ENCODE measurements at regions not wholly inside any gene's neighbourhood (a gene's known extent, or its start where the extent isn't known, plus 50 kb on each side); places are given as distances from the start of the nearest gene placed in this dataset.

DNA sequence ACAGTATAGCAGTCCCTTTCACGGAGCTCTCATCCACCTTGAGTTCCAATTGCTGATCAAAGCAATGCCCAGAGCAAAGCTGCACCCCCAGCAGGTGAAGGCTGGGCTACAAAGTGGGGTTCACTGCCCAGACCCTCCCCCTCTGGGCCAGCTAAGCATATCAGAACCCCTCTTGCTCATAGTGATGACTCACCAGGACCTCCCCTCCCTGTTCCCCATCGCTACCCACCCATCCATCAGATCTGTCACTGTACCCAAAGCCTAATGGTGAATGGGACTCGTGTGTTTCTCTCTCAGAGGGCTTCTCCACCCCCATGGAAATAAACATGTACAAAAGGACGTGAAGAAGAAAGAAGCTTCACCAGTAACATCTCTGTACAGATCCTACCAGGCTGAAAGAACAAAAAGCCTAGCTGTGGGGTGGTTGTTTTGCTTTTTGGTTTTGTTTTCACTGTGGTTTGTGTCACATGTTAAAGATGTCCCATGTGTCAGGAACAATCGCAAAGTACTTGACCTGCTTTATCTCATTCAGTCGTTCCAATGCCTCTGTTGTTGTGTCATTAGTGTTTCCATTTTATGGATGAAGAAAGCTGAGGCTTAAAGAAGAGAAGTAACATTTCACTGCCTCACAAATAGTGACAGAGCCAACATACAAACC is 518.5 kb downstream of the CD83 start:
- DNase-seq (ENCODE audit: low read depth in 2 of 2) = no peak

GRCh38 chr6:14638435-14638905 is 520.9 kb downstream of the CD83 start:
- no peak for DNase-seq (ENCODE audit: low read depth in 2 of 2)

DNA sequence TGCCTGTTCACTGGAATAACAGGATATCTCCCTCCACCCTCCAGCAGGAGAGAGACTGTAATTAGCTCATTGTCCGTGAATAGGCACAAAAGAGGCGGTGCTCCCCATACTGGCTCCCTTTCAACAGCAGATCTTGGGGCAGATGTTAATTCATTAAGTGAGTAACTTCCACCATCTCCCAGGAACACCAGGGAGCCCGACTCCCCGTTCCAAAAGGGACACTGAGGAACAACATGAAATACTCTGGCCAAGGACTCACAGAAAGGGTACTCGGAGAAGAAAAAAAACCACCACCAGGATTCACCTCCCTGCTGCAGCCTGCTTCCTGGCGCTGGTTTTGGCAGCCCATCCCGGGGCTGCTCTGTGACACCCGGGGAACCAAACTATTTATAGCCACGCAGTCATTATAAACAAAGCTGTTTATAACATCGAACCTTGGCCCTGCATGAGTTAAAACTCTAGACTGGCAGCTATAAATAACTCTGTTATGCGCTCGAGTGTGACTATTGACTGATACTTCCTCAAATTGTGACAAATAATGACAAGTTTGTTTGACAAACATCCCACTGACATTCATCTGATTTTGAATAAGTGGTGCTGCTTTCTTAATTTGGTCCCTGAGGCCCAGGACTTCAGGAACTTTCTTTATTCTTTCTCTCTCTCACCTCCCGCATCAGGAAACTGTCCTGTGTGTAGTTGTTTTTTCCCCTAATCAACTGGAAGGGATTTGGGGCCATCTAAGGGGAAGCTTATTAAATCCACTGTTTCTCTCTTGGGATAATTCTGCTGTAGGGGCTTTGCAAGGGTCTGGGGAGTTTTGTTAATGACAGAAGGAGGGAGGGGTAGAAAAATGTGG is 521.6 kb downstream of the CD83 start:
- no peak for DNase-seq (ENCODE audit: low read depth in 2 of 2)

- DNase-seq (ENCODE audit: low read depth in 2 of 2) = no peak
These were observed 522.5 kb downstream of the CD83 start for GRCh38 chr6:14639983-14640599.

GRCh38 chr6:14640631-14641030 is 523.1 kb downstream of the CD83 start:
- DNase-seq (ENCODE audit: low read depth in 2 of 2) = no peak

- DNase-seq (ENCODE audit: low read depth in 2 of 2) = no peak
These were observed 524.0 kb downstream of the CD83 start for GRCh38 chr6:14641423-14642135.

- DNase-seq (ENCODE audit: low read depth in 2 of 2) = no peak
These were observed 524.5 kb downstream of the CD83 start for GRCh38 chr6:14642136-14642505.

- no peak for DNase-seq (ENCODE audit: low read depth in 2 of 2)
These were observed 525.3 kb downstream of the CD83 start for GRCh38 chr6:14642842-14643241.

DNA sequence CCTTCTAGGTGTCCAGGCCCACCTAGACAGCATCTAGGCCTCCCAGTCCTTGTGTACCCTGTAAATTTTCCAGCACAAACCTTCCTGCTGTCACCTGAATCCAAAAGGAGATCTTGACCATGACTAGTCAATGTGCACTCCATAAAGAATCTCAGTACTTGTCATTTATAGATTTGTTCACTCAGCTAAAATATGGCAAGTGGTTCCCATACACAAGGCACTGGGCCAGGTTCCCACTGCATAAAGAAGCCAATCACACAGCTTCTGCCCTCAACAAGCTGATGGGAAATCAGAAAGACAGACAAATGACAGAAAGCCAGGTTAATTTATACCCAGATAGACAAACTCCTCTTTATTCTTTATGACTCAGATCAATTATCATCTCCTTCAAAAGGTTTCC is 526.8 kb downstream of the CD83 start:
- no peak for DNase-seq (ENCODE audit: low read depth in 2 of 2)

DNA sequence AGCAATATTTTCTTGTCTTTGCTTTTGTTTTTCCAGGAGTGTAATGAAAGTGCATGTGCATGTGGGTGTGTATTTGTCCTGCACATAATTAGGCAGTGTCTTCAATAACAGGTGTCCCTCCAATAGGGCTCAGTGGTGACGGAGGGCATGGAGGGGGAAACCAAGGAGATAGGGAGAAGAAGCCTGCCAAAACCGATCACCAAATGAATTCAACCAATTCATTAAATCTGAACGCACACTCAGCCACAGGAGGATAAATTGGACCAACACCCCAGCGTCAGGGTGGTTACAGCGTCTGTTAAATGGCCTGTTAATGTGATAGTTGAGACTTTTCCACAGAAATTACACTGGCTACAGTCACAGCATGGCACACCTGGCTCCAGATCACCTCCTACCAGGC is 527.6 kb downstream of the CD83 start:
- DNase-seq (ENCODE audit: low read depth in 2 of 2) = no peak

DNA sequence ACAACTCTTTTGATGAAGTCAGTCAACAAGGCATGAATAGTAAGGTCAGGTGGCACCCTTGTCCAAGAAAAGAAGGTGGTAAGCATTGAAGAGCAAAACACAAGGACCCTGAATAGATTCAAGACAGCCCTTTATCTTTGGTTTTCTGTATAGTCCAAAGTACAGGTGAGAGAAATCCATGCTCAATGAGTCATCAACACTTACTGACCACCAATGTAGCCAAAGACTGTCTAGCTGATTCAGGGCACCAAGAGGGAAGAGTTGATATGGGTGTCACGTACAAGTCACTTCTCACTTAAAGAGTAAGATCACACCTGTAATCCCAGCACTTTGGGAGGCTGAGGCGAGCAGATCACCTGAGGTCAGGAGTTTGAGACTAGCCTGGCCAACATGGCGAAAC is 528.3 kb downstream of the CD83 start:
- DNase-seq (ENCODE audit: low read depth in 2 of 2) = no peak

DNA sequence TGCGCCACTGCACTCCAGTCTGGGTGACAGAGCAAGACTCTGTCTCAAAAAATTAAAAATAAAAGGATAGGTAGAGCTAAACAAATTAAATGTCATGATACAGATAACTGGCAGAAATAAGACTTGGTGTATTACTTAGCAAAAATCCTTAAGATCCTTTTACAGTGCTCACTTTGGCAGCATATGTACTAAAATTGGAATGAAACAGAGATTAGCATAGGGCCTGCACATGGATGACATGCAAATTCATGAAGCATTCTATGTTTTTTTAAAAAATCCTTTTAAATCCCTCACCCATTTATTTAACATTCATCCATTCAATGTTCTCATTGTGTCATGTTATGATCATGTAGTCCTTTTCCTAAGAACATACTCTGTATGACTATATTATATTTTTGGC is 528.8 kb downstream of the CD83 start:
- no peak for DNase-seq (ENCODE audit: low read depth in 2 of 2)

DNA sequence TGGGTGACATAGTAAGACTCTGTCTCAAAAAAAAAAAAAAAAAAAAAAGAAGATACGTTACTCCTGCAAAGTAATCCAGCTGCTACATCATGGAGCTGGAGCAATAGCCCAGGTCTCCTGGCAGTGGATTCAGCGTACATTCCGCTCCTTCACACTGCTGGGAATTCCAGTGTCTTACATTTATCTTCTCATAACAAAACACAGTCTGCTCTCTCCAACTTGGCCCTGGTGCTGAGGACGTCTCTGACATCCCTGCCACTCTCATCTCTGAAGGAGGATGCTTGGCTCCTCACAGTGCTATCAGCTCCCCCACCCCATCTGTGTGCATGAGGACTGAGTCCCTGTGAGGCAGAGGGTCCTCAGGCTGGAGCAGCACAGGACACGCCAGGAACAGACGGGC is 529.8 kb downstream of the CD83 start:
- DNase-seq (ENCODE audit: low read depth in 2 of 2) = no peak

GRCh38 chr6:14652536-14652935 is 535.0 kb downstream of the CD83 start:
- no peak for DNase-seq (ENCODE audit: low read depth in 2 of 2)

- no peak for DNase-seq (ENCODE audit: low read depth in 2 of 2)
These were observed 537.9 kb downstream of the CD83 start for GRCh38 chr6:14655201-14656061.

GRCh38 chr6:14656078-14656521 is 538.5 kb downstream of the CD83 start:
- DNase-seq (ENCODE audit: low read depth in 2 of 2) = no peak

DNA sequence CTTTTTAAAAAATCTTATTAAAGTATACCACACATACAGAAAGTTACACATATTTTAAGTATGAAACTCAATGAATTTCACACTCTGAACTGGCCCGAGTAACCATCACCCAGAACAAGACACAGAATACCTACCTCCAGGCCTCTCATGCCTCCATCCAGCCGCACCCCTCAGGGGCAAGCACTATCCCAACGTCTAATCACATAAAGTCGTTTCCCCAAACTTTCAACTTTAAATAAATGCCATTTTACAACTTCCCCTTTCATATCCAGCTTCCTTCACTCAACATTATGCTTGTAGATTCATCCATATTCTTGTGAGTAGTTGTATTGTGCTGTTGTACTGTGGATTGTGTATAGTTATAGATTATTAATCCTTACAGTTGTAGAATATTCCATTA is 539.1 kb downstream of the CD83 start:
- no peak for DNase-seq (ENCODE audit: low read depth in 2 of 2)

- DNase-seq (ENCODE audit: low read depth in 2 of 2) = no peak
These were observed 540.5 kb downstream of the CD83 start for GRCh38 chr6:14658030-14658429.

DNA sequence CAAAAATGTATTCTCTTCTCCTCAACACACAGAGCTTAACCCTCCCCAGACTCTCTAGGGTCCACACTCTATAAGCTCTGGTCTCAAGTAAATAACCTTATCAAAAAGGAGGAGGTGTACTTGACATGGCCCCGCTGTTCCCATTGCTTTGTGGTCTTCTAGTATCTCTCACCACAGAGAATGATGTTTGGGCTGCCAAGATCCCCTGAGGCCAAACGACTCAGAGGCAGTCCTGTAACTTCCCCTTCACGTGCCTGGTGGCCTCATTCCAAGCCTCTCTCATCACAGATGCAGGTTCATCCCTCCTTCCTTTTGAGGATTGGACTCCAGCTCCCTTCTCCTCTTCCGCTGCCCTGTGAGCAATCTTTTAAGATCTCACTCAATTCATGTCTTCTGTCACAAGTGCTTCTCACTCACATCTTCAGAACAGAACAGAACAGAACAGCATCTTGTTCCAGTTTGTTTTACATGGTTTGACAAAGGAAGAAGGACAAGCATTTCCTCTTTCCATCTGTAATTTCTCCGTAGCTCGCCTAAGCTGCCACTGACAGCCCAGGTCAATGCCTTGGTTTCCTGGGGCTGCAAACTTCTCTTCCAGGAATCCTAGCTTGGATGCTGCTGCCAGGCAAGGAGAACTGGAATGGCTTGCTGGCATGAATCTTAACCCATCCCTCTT is 541.5 kb downstream of the CD83 start:
- DNase-seq (ENCODE audit: low read depth in 2 of 2) = no peak

- DNase-seq (ENCODE audit: low read depth in 2 of 2) = no peak
These were observed 542.3 kb downstream of the CD83 start for GRCh38 chr6:14659841-14660240.
